Esophagus squamous epithelium (tissue), 5 donors: ENCODE measurements at regions not wholly inside any gene's neighbourhood (a gene's known extent, or its start where the extent isn't known, plus 50 kb on each side); places are given as distances from the start of the nearest gene placed in this dataset.

Experiments
- DNase-seq: peaks from one replicate; lab custom pipeline; 2025; lab: John Stamatoyannopoulos, UW
- H3K27ac ChIP-seq, 4 donors: fragments of 200-600 bp; sonication (generic); one replicate each; pipeline ENCODE4 v1.5.1; 2016 to 2019; ENCODE audit warnings: mild to moderate bottlenecking in 1 of 4
- H3K27me3 ChIP-seq, 4 donors: fragments of 200-600 bp; sonication (generic); 1 replicate in 3 of 4; 2 replicates in 1 of 4; pipeline versions ENCODE4 v1.5.1 to v1.6.0; 2017 to 2021; ENCODE audit warnings: antibody characterized with exemption in 1 of 4
- H3K36me3 ChIP-seq, 3 donors: fragments of 200-600 bp; sonication (generic); one replicate each; pipeline ENCODE4 v1.5.1; 2016 to 2019
- H3K4me1 ChIP-seq, 3 donors: fragments of 200-600 bp; sonication (generic); one replicate each; pipeline ENCODE4 v1.5.1; 2017 to 2019
- H3K4me3 ChIP-seq, 4 donors: fragments of 200-600 bp; sonication (generic); 1 replicate in 3 of 4; 2 replicates in 1 of 4; pipeline ENCODE4 v1.5.1; 2016 to 2019; ENCODE audit warnings: mild to moderate bottlenecking in 2 of 4, moderate library complexity in 1 of 4
- H3K9me3 ChIP-seq, 3 donors: fragments of 200-600 bp; sonication (generic); one replicate each; pipeline ENCODE4 v1.5.1; 2016 to 2019
- POLR2A ChIP-seq, 4 donors: fragments of 450-650 bp; IDR thresholded peaks; one replicate each; pipeline ENCODE4 v1.6.1; 2017; ENCODE audit warnings: antibody characterized with exemption in 4 of 4, mild to moderate bottlenecking in 4 of 4, moderate library complexity in 3 of 4
- WGBS, 2 donors: methylation state at CpG; one replicate each; pipeline ENCODE4 v1.1.5; 2018; 5-methylcytosine and 5-hydroxymethylcytosine counted together
- intact Hi-C: fragments of 100-400 bp; cut with DNase I; formaldehyde crosslinking; loops from one replicate; pipeline ENCODE4 v1.15.0; 2022
- TF ChIP-seq, protein P1 (sequence below), 6 experiments: fragments of 450-650 bp in 4 of 6; fragments of 200-600 bp in 2 of 6; sonication (generic) in 2 of 6; IDR thresholded peaks; one replicate each; pipeline ENCODE4 v1.5.1; 2016 to 2019; ENCODE audit warnings: antibody characterized with exemption in 6 of 6, mild to moderate bottlenecking in 4 of 6, moderate library complexity in 4 of 6
- donor health status: DM: yes; HTN: yes; CAD: no.

- peaks cover 0 to 28% (median 0%) of the 10 kb centered on the region in 4 donors for H3K27me3 ChIP-seq
- intact Hi-C loops = no loop called here
- H3K4me3 ChIP-seq = no peak overlapping the region
- 70 to 76% methylated on average over 3 of the region's 3 CpGs for WGBS, 2 donors
- no peaks in the 10 kb centered on the region for H3K9me3 ChIP-seq
- no peak for DNase-seq
- H3K4me1 ChIP-seq = no peaks in the 10 kb centered on the region
- no peaks in the 10 kb centered on the region for H3K36me3 ChIP-seq
- TF ChIP-seq, protein P1, sequence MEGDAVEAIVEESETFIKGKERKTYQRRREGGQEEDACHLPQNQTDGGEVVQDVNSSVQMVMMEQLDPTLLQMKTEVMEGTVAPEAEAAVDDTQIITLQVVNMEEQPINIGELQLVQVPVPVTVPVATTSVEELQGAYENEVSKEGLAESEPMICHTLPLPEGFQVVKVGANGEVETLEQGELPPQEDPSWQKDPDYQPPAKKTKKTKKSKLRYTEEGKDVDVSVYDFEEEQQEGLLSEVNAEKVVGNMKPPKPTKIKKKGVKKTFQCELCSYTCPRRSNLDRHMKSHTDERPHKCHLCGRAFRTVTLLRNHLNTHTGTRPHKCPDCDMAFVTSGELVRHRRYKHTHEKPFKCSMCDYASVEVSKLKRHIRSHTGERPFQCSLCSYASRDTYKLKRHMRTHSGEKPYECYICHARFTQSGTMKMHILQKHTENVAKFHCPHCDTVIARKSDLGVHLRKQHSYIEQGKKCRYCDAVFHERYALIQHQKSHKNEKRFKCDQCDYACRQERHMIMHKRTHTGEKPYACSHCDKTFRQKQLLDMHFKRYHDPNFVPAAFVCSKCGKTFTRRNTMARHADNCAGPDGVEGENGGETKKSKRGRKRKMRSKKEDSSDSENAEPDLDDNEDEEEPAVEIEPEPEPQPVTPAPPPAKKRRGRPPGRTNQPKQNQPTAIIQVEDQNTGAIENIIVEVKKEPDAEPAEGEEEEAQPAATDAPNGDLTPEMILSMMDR (IDR thresholded peaks at IDR 0.05) = no peak
- TF ChIP-seq POLR2A (IDR thresholded peaks at IDR 0.05) = no peak
- H3K27ac ChIP-seq = no peak overlapping the region
Measured at GRCh38 chr10:78479467-78479866, 445.8 kb downstream of the RPS24 start.

GRCh38 chr10:78481842-78482241, 448.2 kb downstream of the RPS24 start:
- Histone ChIP-seq H3K27me3 (peaks cover 0 to 21% (median 0%) of the 10 kb centered on the region in 4 donors), H3K27ac (no peak overlapping the region), H3K4me3 (no peak overlapping the region), H3K4me1 (no peaks in the 10 kb centered on the region), H3K9me3 (no peaks in the 10 kb centered on the region), H3K36me3 (no peaks in the 10 kb centered on the region)
- no peak for DNase-seq
- WGBS, 2 donors = 72 to 74% methylated on average over 3 of the region's 3 CpGs
- TF ChIP-seq POLR2A (IDR thresholded peaks at IDR 0.05) = no peak
- TF ChIP-seq, protein P1 (IDR thresholded peaks at IDR 0.05) = no peak
- intact Hi-C loops = no loop called here

DNA sequence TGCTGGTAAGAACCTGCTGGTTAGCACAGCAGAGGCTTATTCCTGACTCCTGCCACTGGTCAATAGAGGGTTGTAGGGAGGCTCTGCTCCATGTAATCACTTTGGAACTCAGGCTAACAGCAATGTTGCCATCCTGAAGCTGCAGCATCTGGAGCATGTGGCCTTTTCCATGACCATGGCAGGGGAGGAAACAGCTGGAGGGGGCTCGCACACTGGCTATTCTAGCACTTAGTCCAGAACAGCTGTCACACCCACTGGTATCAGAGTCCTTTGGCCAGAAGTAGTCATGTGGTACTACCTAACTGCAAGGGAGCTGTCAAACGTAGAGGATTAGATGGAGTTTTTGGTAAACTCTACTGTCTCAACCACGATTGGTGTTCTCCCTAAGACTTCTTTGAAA, 450.0 kb downstream of the RPS24 start:
- H3K4me1 ChIP-seq = no peaks in the 10 kb centered on the region
- H3K9me3 ChIP-seq = no peaks in the 10 kb centered on the region
- intact Hi-C loops = no loop called here
- no peaks in the 10 kb centered on the region for H3K36me3 ChIP-seq
- 72 to 78% methylated on average over 3 of the region's 3 CpGs for WGBS, 2 donors
- DNase-seq = no peak
- no peak overlapping the region for H3K4me3 ChIP-seq
- no peak for TF ChIP-seq POLR2A (IDR thresholded peaks at IDR 0.05)
- TF ChIP-seq, protein P1 (IDR thresholded peaks at IDR 0.05) = no peak
- H3K27me3 ChIP-seq = peaks cover 0 to 13% (median 0%) of the 10 kb centered on the region in 4 donors
- no peak overlapping the region for H3K27ac ChIP-seq

GRCh38 chr10:78489034-78489433, 455.4 kb downstream of the RPS24 start:
- WGBS, 2 donors = 48 to 55% methylated on average over 1 of the region's 1 CpG
- peaks cover 0 to 3% (median 0%) of the 10 kb centered on the region in 4 donors for H3K27me3 ChIP-seq
- H3K36me3 ChIP-seq = no peaks in the 10 kb centered on the region
- no peak overlapping the region for H3K27ac ChIP-seq
- TF ChIP-seq, protein P1 (IDR thresholded peaks at IDR 0.05) = no peak
- no peak for TF ChIP-seq POLR2A (IDR thresholded peaks at IDR 0.05)
- no peak for DNase-seq
- intact Hi-C loops = no loop called here
- no peaks in the 10 kb centered on the region for H3K4me1 ChIP-seq
- H3K4me3 ChIP-seq = no peak overlapping the region
- H3K9me3 ChIP-seq = peaks cover 0 to 22% (median 4%) of the 10 kb centered on the region in 3 donors

DNA sequence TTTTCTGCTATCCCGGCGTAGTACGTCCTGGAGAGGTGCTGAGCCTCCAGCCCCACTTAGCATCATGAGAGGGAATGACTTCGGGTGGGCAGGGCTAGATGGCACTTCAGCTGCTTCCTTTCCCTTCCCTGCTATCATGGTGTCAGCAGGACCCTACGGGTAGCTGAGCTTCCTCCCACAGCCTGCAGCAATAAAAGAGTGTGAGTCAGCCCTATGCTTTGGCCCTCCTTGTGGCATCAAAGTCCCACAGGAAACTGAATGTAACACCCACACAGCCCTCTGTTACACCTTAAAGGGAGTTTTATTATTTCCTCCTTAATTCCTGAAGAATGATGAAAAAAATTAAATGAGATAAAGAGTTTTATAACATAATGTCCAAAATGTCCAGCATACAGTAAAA, 458.1 kb downstream of the RPS24 start:
- DNase-seq = no peak
- no peak overlapping the region for H3K27ac ChIP-seq
- intact Hi-C loops = no loop called here
- peaks cover 0 to 3% (median 0%) of the 10 kb centered on the region in 4 donors for H3K27me3 ChIP-seq
- H3K4me3 ChIP-seq = no peak overlapping the region
- peaks cover 0 to 22% (median 4%) of the 10 kb centered on the region in 3 donors for H3K9me3 ChIP-seq
- TF ChIP-seq, protein P1 (IDR thresholded peaks at IDR 0.05) = no peak
- TF ChIP-seq POLR2A (IDR thresholded peaks at IDR 0.05) = no peak
- no peaks in the 10 kb centered on the region for H3K4me1 ChIP-seq
- WGBS, 2 donors = 0 to 17% methylated on average over 1 to 2 of the region's 5 CpGs
- H3K36me3 ChIP-seq = no peaks in the 10 kb centered on the region
